CD4-positive, alpha-beta T cell treated with Interleukin-4 for 1 hour (primary cell): ENCODE measurements at regions not wholly inside any gene's neighbourhood (a gene's known extent, or its start where the extent isn't known, plus 50 kb on each side); places are given as distances from the start of the nearest gene placed in this dataset.

Experiments used
- DNase-seq, 2 donors: peaks; one replicate each; pipeline ENCODE4 v3.0.0-alpha.2; 2020 to 2022

DNA sequence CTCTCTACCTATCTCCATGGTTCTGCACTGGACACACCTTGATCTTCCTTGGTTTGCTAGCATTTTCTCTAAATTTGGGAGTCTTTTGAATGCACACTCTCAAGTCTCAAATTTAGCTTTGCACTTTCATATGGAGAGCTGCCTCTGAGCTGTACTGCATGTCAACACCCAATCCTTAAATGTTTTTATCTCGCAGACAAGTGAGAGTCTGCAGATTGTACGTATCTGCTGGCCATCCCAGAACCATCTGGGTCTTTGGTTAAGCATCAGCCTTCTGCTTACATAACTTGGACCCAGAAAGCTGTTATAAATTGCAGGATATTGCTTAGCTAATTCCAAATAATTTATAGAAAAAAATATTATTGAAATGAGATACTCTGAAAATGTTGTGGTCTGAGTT is 111.4 kb upstream of the GRAMD2B start:
- no peak for DNase-seq

GRCh38 chr5:126315341-126315740 is 107.9 kb upstream of the GRAMD2B start:
- DNase-seq, result no peak

DNA sequence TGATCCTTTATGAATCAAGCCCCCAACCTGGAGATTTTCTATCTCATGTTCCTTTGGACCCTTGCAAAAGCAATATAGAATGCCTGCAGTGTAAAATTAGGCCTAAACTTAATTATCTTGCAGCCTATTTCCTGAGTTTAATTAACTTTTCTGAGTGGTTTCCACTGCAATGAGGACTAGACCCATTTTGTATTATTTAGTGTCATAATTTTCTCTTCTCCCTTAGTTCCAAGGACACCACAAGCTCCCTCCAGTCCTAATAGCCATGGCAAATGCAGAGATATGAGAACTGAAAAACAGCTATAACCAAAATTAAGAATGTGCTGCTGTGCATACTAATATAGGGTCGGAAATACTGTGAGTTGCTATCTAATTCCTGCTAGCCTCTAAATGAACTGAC is 90.9 kb upstream of the GRAMD2B start:
- DNase-seq, result no peak

DNA sequence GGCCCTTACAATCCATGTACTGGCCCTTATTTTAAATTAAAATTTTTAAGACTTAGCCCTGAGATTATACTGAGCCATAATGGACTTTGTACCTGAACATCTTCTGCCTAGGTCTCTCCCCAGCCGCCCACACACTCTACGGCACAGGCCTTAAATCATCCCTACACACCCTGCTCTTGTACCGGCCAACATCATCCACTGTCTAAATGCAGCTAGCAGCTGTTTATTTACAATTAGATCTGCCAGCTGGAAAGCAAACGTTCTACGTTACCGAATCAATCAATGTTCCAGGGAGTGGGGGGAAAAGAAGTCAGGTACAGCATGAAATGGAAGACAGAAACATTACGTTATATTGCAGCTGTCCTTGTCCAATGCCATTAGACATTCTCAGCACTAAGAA is 88.4 kb upstream of the GRAMD2B start:
- no peak for DNase-seq

DNA sequence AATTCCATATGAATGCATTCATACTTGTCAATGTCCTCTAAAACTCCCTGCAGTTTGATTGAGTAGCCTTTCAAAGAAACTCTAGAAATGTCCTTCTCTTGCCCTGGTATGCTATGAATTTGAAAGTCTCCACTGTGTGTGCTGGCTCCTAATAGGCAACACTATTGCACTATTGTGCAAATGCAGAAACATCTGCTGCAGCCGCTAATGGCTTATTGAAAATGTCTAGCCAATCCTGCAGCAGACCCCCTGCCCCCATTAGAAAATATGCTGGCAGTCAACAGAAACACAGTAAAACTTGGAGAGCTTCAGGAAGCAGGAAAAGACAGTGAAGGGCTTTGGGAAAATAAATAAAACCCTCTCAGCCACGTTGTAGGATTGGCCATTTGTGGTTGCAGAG is 87.3 kb upstream of the GRAMD2B start:
- no peak for DNase-seq

- no peak for DNase-seq
These were observed 84.6 kb upstream of the GRAMD2B start for GRCh38 chr5:126338635-126339034.

DNA sequence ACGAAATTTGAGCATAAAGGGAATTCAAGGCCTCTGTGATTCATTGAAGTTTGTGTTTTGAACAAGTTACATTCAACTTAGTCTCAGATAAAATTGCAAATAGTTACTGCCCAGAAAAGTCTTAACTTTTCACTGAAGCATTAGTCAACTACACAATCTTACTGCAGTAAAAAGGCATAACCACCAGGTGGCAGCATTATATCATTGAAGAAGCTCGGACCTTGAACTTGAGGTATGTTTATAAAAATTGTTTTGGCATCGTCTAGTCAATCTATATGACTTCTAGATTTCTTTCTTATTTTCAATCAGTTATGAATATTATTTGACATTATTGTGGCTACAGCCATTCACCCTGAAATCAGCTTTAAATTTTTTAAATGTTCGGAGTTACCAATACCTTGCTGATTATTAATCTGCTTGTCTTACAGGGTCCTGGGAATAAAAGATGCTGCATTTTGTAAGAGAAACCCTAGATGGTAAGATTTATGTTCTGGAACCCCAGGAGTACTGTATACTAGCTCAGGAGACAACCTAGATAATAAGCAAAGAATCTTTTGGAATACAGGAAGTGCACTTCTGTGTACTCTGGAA is 83.9 kb upstream of the GRAMD2B start:
- peak; percentile 32 to 68 for DNase-seq

GRCh38 chr5:126341906-126342630 is 81.1 kb upstream of the GRAMD2B start:
- DNase-seq, result no peak

- DNase-seq, result no peak
These were observed 74.2 kb upstream of the GRAMD2B start for GRCh38 chr5:126348855-126349635.

- no peak for DNase-seq
These were observed 72.1 kb upstream of the GRAMD2B start for GRCh38 chr5:126351153-126351552.

DNA sequence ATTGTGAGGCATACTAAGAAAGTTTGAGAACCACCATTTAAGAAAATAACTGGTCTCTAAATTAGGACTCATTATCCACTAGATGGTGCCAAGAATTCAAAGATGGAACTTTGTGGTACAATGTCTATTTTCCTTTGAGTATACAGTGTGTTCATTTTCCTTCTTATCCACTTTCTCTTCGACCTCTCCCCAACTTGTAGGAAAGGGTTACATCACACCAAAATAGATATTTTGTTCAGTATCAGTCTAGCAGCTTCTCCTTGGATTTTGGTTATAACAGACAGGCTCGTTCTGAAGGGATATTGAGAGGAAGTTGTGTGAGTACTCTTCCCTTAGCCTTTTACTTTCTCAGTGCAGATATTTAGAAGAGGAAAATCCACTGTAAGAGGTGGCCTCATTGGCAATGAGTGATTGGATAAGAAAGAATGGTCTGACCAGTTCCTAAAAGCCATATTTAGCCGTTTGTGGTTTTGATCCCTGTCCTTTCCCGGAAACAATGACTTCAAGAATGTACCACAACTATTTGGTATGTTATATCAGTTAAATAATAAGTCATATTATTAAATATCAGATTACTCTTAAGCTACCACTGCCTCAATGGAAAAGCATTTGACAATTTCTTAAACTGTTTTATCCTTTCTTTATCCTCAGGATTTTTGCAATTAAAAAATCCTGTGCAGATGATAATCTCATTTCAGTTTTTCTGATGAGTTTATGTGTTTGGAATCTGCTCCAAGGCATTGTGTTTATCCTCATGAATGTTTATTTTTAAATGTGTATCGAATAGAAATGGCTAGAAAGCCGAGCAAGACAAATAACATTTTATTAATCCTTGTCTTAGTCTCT is 69.0 kb upstream of the GRAMD2B start:
- peak in 1 of 2 donors; percentile 60 for DNase-seq

DNA sequence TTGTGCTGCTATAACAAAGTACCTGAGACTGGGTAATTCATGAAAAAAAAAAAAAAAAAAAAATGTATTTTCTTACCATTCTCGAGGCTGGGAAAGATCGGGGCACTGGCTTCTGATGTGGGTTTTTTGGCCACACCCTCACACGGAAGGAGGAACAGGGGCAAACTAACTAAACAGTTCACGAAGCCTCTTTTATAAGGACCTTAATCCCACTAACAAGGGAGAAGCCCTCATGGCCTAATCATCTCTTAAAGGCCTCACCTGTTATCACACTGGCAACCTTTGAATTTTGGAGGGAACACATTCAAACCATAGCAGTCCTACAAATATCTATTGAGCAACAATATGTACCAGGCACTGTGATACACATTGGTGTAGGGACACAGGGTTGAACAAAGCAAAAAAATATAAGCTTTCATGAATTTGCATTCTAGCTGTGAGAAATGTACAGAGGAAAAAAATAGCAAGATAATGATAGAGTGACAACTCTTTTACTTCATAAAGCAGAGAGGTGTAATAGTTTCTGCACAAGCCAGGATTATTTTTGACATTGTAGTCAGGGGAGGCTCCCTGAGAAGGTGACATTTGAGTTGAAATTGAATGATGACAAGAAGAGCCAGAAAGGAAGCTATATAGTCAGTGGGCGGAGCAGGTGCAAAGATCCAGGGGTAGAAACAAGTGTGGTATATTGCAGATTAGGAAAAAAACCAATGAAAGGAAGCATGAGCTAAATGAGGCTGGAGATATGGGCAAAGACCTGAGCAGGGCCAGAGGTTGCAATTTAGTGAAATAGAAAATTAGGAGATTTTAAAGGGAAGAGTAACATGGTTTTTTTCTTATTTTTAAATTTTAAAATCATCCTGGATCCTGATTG is 68.1 kb upstream of the GRAMD2B start:
- DNase-seq, result no peak

- DNase-seq, result no peak
These were observed 67.3 kb upstream of the GRAMD2B start for GRCh38 chr5:126355940-126356339.

GRCh38 chr5:126357585-126358342 is 65.4 kb upstream of the GRAMD2B start:
- no peak for DNase-seq

GRCh38 chr5:126358525-126358924 is 64.7 kb upstream of the GRAMD2B start:
- DNase-seq, result no peak

GRCh38 chr5:126359884-126360283 is 63.3 kb upstream of the GRAMD2B start:
- DNase-seq, result no peak

- DNase-seq, result no peak
These were observed 62.7 kb upstream of the GRAMD2B start for GRCh38 chr5:126360467-126360866.

DNA sequence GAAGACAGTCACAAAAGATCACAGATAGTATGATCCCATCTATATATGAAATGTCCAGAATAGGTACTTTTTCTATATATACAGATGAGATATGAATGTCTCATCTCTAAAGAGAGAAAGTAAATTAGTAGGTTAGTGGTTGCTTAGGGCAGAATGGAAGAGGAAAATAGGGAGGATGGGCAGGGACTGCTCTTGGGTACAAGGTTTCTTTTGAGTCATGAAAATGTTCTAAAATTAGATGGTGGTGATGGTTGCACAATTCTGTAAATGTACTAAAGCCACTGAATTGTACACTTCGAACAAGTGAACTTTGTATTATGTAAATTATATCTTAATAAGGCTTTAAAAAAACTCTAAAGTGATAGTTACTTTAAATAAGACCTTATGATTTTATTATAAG is 59.6 kb upstream of the GRAMD2B start:
- DNase-seq, result no peak

DNA sequence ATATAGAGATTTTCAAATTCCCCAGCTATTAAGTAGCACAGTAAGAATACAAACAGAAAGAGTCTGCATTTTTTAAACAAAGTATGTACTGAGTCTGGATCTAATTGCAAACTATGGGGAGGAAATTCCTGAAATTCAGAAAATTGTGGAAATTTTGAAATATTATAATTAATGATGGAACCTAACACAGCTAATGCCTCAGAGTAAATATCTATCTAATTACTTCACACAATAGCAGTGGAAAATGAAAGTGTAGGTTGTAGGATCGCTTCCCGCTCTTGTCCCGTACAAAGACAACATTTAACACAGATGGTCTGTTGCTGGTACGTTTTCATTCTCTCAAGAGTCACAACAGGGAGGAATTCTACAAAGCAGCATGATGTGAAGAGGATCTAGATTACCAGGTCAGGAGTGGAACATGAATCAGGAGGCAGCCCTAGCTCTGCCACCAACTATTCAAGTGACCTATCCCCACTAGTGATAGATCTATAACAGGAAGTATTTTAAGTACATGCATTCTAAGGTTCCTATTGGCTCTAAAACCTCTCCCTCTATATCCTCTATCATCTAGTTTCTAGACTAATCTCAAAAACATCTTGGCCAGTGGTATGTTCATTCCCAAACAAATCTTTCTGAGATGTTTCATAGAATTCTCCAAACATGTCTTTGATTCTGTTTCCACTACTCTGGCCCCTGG is 58.9 kb upstream of the GRAMD2B start:
- DNase-seq, result no peak

- DNase-seq, result no peak
These were observed 57.6 kb upstream of the GRAMD2B start for GRCh38 chr5:126365446-126366198.
